ENCODE measurements at regions not wholly inside any gene's neighbourhood (a gene's known extent, or its start where the extent isn't known, plus 50 kb on each side); places are given as distances from the start of the nearest gene placed in this dataset.

- H3K4me3 Mint-ChIP-seq, result no peak overlapping the region
- H3K36me3 ChIP-seq, result no peaks in the 10 kb centered on the region
- no peaks in the 10 kb centered on the region for H3F3A ChIP-seq (ENCODE audit: low read depth)
- H3K27ac Mint-ChIP-seq, result no peak overlapping the region
- no peaks in the 10 kb centered on the region for H3K27me3 ChIP-seq
- no peak overlapping the region for H2AFZ ChIP-seq (replicated peaks)
- H3K79me2 ChIP-seq (ENCODE audit: low read depth), result no peaks in the 10 kb centered on the region
- H3K4me1 Mint-ChIP-seq, result no peaks in the 10 kb centered on the region
- H3K4me3 ChIP-seq, result no peak overlapping the region
- H3K27ac ChIP-seq, result no peak overlapping the region
- H3K27me3 Mint-ChIP-seq (ENCODE audit: insufficient read depth, low read depth), result peaks cover under 1% of the 10 kb centered on the region
- TF ChIP-seq EZH2 (IDR thresholded peaks at IDR 0.05) (no peak), CTCF (IDR thresholded peaks at IDR 0.05) (no peak), EZH2phosphoT487 (IDR thresholded peaks at IDR 0.05) (no peak)
- no peaks in the 10 kb centered on the region for H4K20me1 ChIP-seq (ENCODE audit: low read depth)
- peaks cover 4% of the 10 kb centered on the region for H3K4me1 ChIP-seq
- H3K9me3 ChIP-seq (ENCODE audit: low read depth), result no peaks in the 10 kb centered on the region
- no peaks in the 10 kb centered on the region for H3K9me3 Mint-ChIP-seq
- no peaks in the 10 kb centered on the region for H3K36me3 Mint-ChIP-seq
- no peak for DNase-seq (ENCODE audit: low spot score)
- H3K9ac ChIP-seq, result no peak overlapping the region
- H3K4me2 ChIP-seq, result no peak overlapping the region
These were observed 77.0 kb upstream of the TMEM72 start for GRCh38 chr10:44834131-44834530.

DNA sequence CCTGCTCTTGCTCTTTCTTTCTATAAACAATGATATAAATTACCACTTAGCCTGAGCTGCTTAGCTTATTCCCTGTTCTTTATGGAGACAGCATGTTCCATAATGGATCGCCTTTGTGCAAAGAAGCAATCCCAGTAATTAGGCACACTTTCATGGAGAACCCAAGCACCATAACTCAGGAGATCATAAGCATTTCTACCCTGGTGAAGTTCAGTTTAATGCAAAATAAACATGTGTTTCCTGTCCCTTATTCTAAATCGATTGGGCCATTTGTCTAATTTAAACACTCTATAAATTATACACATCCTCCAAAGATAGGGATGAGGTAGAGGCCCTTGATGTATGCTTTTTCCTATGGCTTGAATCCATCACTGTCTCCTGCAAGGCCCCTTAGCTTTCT lies 75.8 kb upstream of the TMEM72 start:
- no peak for DNase-seq (ENCODE audit: low spot score)
- Mint-ChIP-seq H3K36me3 (no peaks in the 10 kb centered on the region), H3K4me3 (no peak overlapping the region), H3K4me1 (peaks cover 2% of the 10 kb centered on the region), H3K9me3 (no peaks in the 10 kb centered on the region), H3K27me3 (ENCODE audit: insufficient read depth, low read depth) (peaks cover 3% of the 10 kb centered on the region), H3K27ac (no peak overlapping the region)
- Histone ChIP-seq H3K9me3 (ENCODE audit: low read depth) (no peaks in the 10 kb centered on the region), H3F3A (ENCODE audit: low read depth) (no peaks in the 10 kb centered on the region), H3K79me2 (ENCODE audit: low read depth) (no peaks in the 10 kb centered on the region), H3K27me3 (no peaks in the 10 kb centered on the region), H3K4me1 (peaks cover 4% of the 10 kb centered on the region), H4K20me1 (ENCODE audit: low read depth) (no peaks in the 10 kb centered on the region), H3K4me2 (no peak overlapping the region), H3K27ac (no peak overlapping the region), H3K36me3 (no peaks in the 10 kb centered on the region), H3K4me3 (no peak overlapping the region), H2AFZ (replicated peaks) (no peak overlapping the region), H3K9ac (no peak overlapping the region)
- no peak for TF ChIP-seq EZH2phosphoT487 (IDR thresholded peaks at IDR 0.05)
- TF ChIP-seq CTCF (IDR thresholded peaks at IDR 0.05), result no peak
- no peak for TF ChIP-seq EZH2 (IDR thresholded peaks at IDR 0.05)

DNA sequence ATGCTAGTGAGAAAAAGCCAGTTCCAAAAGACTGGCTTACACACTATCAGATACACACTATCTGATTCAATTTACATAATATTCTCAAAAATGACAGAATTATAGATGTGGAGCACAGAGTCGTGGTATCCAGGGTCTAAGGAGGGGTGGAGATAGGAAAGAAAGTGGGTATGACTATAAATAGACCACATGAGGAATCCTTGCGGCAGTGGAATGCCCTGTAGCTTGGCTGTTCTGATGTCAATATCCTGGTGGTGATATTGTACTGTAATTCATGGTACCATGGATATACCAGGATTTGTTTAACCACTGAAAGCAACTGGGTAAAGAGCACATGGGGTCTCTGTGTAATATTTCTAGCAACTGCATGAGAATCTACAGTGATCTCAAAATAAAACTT lies 67.7 kb upstream of the TMEM72 start:
- no peak overlapping the region for H3K27ac Mint-ChIP-seq
- Histone ChIP-seq H3K79me2 (ENCODE audit: low read depth) (no peaks in the 10 kb centered on the region), H3K9ac (no peak overlapping the region), H3K27me3 (no peaks in the 10 kb centered on the region), H3K4me3 (no peak overlapping the region), H3K27ac (no peak overlapping the region), H3K4me1 (no peaks in the 10 kb centered on the region), H2AFZ (replicated peaks) (no peak overlapping the region), H3K4me2 (no peak overlapping the region), H4K20me1 (ENCODE audit: low read depth) (no peaks in the 10 kb centered on the region), H3K36me3 (no peaks in the 10 kb centered on the region), H3K9me3 (ENCODE audit: low read depth) (no peaks in the 10 kb centered on the region), H3F3A (ENCODE audit: low read depth) (no peaks in the 10 kb centered on the region)
- peaks cover 4% of the 10 kb centered on the region for H3K27me3 Mint-ChIP-seq (ENCODE audit: insufficient read depth, low read depth)
- H3K4me3 Mint-ChIP-seq, result no peak overlapping the region
- TF ChIP-seq CTCF (IDR thresholded peaks at IDR 0.05) (no peak), EZH2phosphoT487 (IDR thresholded peaks at IDR 0.05) (no peak), EZH2 (IDR thresholded peaks at IDR 0.05) (no peak)
- H3K4me1 Mint-ChIP-seq, result peaks cover 2% of the 10 kb centered on the region
- no peaks in the 10 kb centered on the region for H3K36me3 Mint-ChIP-seq
- DNase-seq (ENCODE audit: low spot score), result no peak
- peaks cover 8% of the 10 kb centered on the region for H3K9me3 Mint-ChIP-seq
